H1 (cell line): ENCODE measurements at regions not wholly inside any gene's neighbourhood (a gene's known extent, or its start where the extent isn't known, plus 50 kb on each side); places are given as distances from the start of the nearest gene placed in this dataset.

Experiments
- CTCF ChIA-PET: fragments of 300-600 bp; sonication (Branson Sonifier 250); formaldehyde crosslinking; loops from one replicate; lab custom pipeline; 2021; ENCODE audit not compliant: partially characterized antibody; lab: Charles Lee
- POLR2A ChIA-PET: fragments of 300-600 bp; sonication (Branson Sonifier 250); formaldehyde crosslinking; loops from one replicate; lab custom pipeline; 2021; ENCODE audit warnings: inconsistent platforms; ENCODE audit not compliant: partially characterized antibody; lab: Charles Lee
- DNase-seq, 2 experiments: peaks; one replicate each; pipeline versions ENCODE4 v3.0.0 to v3.0.0-alpha.2; 2010 to 2022; ENCODE audit warnings: low spot score in 2 of 2, low read depth in 1 of 2, mixed read lengths in 1 of 2
- FAIRE-seq: peaks from 2 replicates; lab custom pipeline; 2011; peaks lifted over from hg19 to GRCh38; lab: Jason Lieb, UNC
- H2AFZ ChIP-seq: 2 replicates; pipeline ENCODE4 v1.8.1; 2012; ENCODE audit warnings: low read length, inconsistent platforms
- H2AK5ac ChIP-seq: 2 replicates; pipeline ENCODE4 v1.6.1; 2013; ENCODE audit warnings: low read depth, low read length
- H2BK120ac ChIP-seq: replicated peaks from 2 replicates; pipeline ENCODE3; 2013; ENCODE audit warnings: low read depth, low read length, inconsistent platforms
- H2BK12ac ChIP-seq: 2 replicates; pipeline ENCODE4 v1.6.1; 2013; ENCODE audit warnings: low read depth, low read length
- H2BK15ac ChIP-seq: 2 replicates; pipeline ENCODE4 v1.6.1; 2013; ENCODE audit warnings: low read length
- H2BK20ac ChIP-seq: 2 replicates; pipeline ENCODE4 v1.6.1; 2013; ENCODE audit warnings: low read length
- H2BK5ac ChIP-seq: 2 replicates; pipeline ENCODE4 v1.6.1; 2013; ENCODE audit warnings: low read depth, low read length
- H3K14ac ChIP-seq: 2 replicates; pipeline ENCODE4 v1.6.1; 2013; ENCODE audit warnings: inconsistent platforms; ENCODE audit not compliant: insufficient read length
- H3K18ac ChIP-seq: 2 replicates; pipeline ENCODE4 v1.6.1; 2013; ENCODE audit warnings: low read length; ENCODE audit errors: extremely low read depth
- H3K23ac ChIP-seq: 2 replicates; pipeline ENCODE4 v1.6.1; 2013; ENCODE audit warnings: inconsistent platforms; ENCODE audit not compliant: insufficient read length
- H3K23me2 ChIP-seq: 2 replicates; pipeline ENCODE4 v1.6.1; 2013; ENCODE audit warnings: low read depth, low read length
- H3K27ac ChIP-seq: 2 replicates; pipeline ENCODE4 v1.6.1; 2011; ENCODE audit warnings: low read depth, low read length, inconsistent platforms
- H3K27me3 ChIP-seq, 4 experiments: replicated peaks in 1 of 4; 1 replicate in 1 of 4; 2 replicates in 3 of 4; pipeline versions ENCODE4 v1.6.1 to v1.8.1; 2011 to 2013; ENCODE audit warnings: low read length in 3 of 4, mild to moderate bottlenecking in 3 of 4, inconsistent platforms in 2 of 4, mixed read lengths in 2 of 4, moderate library complexity in 1 of 4; ENCODE audit not compliant: control insufficient read depth in 3 of 4, insufficient read depth in 3 of 4; ENCODE audit errors: extremely low read depth in 1 of 4
- H3K36me3 ChIP-seq, 4 experiments: 2 replicates each; pipeline versions ENCODE4 v1.6.1 to v1.8.1; 2011 to 2013; ENCODE audit warnings: mild to moderate bottlenecking in 4 of 4, low read length in 3 of 4, moderate library complexity in 2 of 4, control low read depth in 1 of 4, inconsistent platforms in 1 of 4; ENCODE audit not compliant: insufficient read depth in 4 of 4, control insufficient read depth in 2 of 4
- H3K4ac ChIP-seq: replicated peaks from 2 replicates; pipeline ENCODE3; 2013; ENCODE audit warnings: low read length, low read depth, mixed read lengths, inconsistent platforms; ENCODE audit not compliant: insufficient read length
- H3K4me1 ChIP-seq, 4 experiments: replicated peaks in 1 of 4; 1 replicate in 1 of 4; 2 replicates in 3 of 4; pipeline versions ENCODE4 v1.6.1 to v1.8.1; 2011 to 2013; ENCODE audit warnings: low read length in 3 of 4, inconsistent platforms in 2 of 4, mixed read lengths in 1 of 4; ENCODE audit not compliant: insufficient read depth in 4 of 4, control insufficient read depth in 3 of 4
- H3K4me2 ChIP-seq, 2 experiments: 2 replicates each; pipeline versions ENCODE4 v1.6.1 to v1.8.1; 2011 to 2013; ENCODE audit warnings: low read depth in 2 of 2, low read length in 2 of 2, control low read depth in 1 of 2, inconsistent platforms in 1 of 2, mild to moderate bottlenecking in 1 of 2; ENCODE audit not compliant: insufficient read depth in 1 of 2
- H3K4me3 ChIP-seq, 4 experiments: fragments of 200-600, 300-600 bp in 1 of 4; sonication (generic), shearing (Covaris generic), sonication (Bioruptor Twin) in 1 of 4; 2 replicates each; pipeline versions ENCODE4 v1.5.1 to v1.8.1; 2011 to 2016; ENCODE audit warnings: low read length in 4 of 4, low read depth in 3 of 4, control low read depth in 2 of 4, inconsistent platforms in 2 of 4, mild to moderate bottlenecking in 2 of 4, mixed read lengths in 1 of 4, moderate library complexity in 1 of 4; ENCODE audit not compliant: insufficient read depth in 2 of 4; ENCODE audit errors: extremely low read depth in 1 of 4
- H3K56ac ChIP-seq: replicated peaks from 2 replicates; pipeline ENCODE3; 2013; ENCODE audit warnings: low read depth, mild to moderate bottlenecking, mixed read lengths, low read length, inconsistent platforms; ENCODE audit not compliant: insufficient read length
- H3K79me1 ChIP-seq: 2 replicates; pipeline ENCODE4 v1.6.1; 2013; ENCODE audit warnings: low read depth, low read length, control low read depth
- H3K79me2 ChIP-seq, 2 experiments: 2 replicates each; pipeline versions ENCODE4 v1.6.1 to v1.8.1; 2012 to 2013; ENCODE audit warnings: low read length in 2 of 2, mild to moderate bottlenecking in 2 of 2, inconsistent platforms in 1 of 2; ENCODE audit not compliant: insufficient read depth in 2 of 2, control insufficient read depth in 1 of 2
- H3K9ac ChIP-seq, 4 experiments: replicated peaks in 1 of 4; 1 replicate in 1 of 4; 2 replicates in 3 of 4; pipeline versions ENCODE4 v1.6.1 to v1.8.1; 2011 to 2013; ENCODE audit warnings: low read depth in 3 of 4, low read length in 3 of 4, control low read depth in 2 of 4, mild to moderate bottlenecking in 2 of 4, moderate library complexity in 2 of 4, inconsistent platforms in 1 of 4; ENCODE audit errors: extremely low read depth in 1 of 4
- H3K9me3 ChIP-seq, 2 experiments: 2 replicates each; pipeline versions ENCODE4 v1.6.1 to v1.8.1; 2012 to 2013; ENCODE audit warnings: mild to moderate bottlenecking in 2 of 2, moderate library complexity in 2 of 2, control low read depth in 1 of 2, inconsistent platforms in 1 of 2, low read depth in 1 of 2, low read length in 1 of 2, mixed read lengths in 1 of 2; ENCODE audit not compliant: insufficient read depth in 2 of 2
- H4K20me1 ChIP-seq, 2 experiments: replicated peaks in 1 of 2; 2 replicates each; pipeline versions ENCODE3 to v1.8.1; 2011 to 2013; ENCODE audit warnings: inconsistent platforms in 2 of 2, low read length in 2 of 2, mild to moderate bottlenecking in 1 of 2; ENCODE audit not compliant: insufficient read depth in 2 of 2, control insufficient read depth in 1 of 2
- H4K5ac ChIP-seq: 2 replicates; pipeline ENCODE4 v1.6.1; 2013; ENCODE audit warnings: low read length, low read depth, mixed read lengths, inconsistent platforms; ENCODE audit not compliant: insufficient read length
- H4K8ac ChIP-seq: 2 replicates; pipeline ENCODE4 v1.8.0; 2013; ENCODE audit warnings: mild to moderate bottlenecking, moderate library complexity, low read length, inconsistent platforms; ENCODE audit not compliant: insufficient read depth; ENCODE audit errors: extremely low read depth
- H4K91ac ChIP-seq: replicated peaks from 2 replicates; pipeline ENCODE3; 2013; ENCODE audit warnings: low read length, mixed read lengths, inconsistent platforms; ENCODE audit not compliant: insufficient read length
- CREB1 ChIP-seq: IDR thresholded peaks from 2 replicates; pipeline ENCODE4 v1.6.1; 2012; ENCODE audit warnings: inconsistent platforms
- GABPA ChIP-seq: IDR thresholded peaks from 2 replicates; pipeline ENCODE4 v1.6.1; 2011; ENCODE audit warnings: mild to moderate bottlenecking, low read length, moderate library complexity, borderline replicate concordance; ENCODE audit not compliant: insufficient read depth
- GTF2F1 ChIP-seq: IDR thresholded peaks from 2 replicates; pipeline ENCODE4 v1.6.1; 2012; ENCODE audit warnings: low read depth, low read length, improper control_type of control experiment, borderline replicate concordance
- MAFK ChIP-seq: IDR thresholded peaks from 2 replicates; pipeline ENCODE4 v1.6.1; 2012; ENCODE audit warnings: low read depth, mild to moderate bottlenecking, improper control_type of control experiment, low read length
- NANOG ChIP-seq: IDR thresholded peaks from 2 replicates; pipeline ENCODE4 v1.6.1; 2011; ENCODE audit warnings: low read length, low read depth, mild to moderate bottlenecking, inconsistent platforms; ENCODE audit not compliant: insufficient read depth, poor library complexity, severe bottlenecking
- POU5F1 ChIP-seq: IDR thresholded peaks from 2 replicates; pipeline ENCODE4 v1.6.1; 2011; ENCODE audit warnings: low read depth, mild to moderate bottlenecking, low read length, moderate library complexity
- RFX5 ChIP-seq: IDR thresholded peaks from 2 replicates; pipeline ENCODE4 v1.6.1; 2011; ENCODE audit warnings: low read depth, low read length, improper control_type of control experiment, borderline replicate concordance
- TAF7 ChIP-seq: optimal IDR thresholded peaks from 2 replicates; pipeline ENCODE3; 2011; ENCODE audit warnings: low read depth, mild to moderate bottlenecking, inconsistent platforms, low read length, moderate library complexity, borderline replicate concordance
- USF2 ChIP-seq: IDR thresholded peaks from 2 replicates; pipeline ENCODE4 v1.6.1; 2011; ENCODE audit warnings: low read length, improper control_type of control experiment
- WGBS, 2 experiments: shearing (Covaris generic) in 1 of 2; methylation state at CpG; one replicate each; pipeline versions ENCODE4 v1.1.6 to v1.1.7; 2013 to 2015; ENCODE audit warnings: low lambda C conversion rate in 2 of 2, mixed read lengths in 2 of 2, inconsistent platforms in 1 of 2, low coverage in 1 of 2, missing lambda C conversion rate in 1 of 2; ENCODE audit not compliant: insufficient replicate concordance in 2 of 2, insufficient coverage in 1 of 2, insufficient read length in 1 of 2; ENCODE audit errors: extremely low coverage in 1 of 2, missing lambda C conversion rate in 1 of 2; 5-methylcytosine and 5-hydroxymethylcytosine counted together

DNA sequence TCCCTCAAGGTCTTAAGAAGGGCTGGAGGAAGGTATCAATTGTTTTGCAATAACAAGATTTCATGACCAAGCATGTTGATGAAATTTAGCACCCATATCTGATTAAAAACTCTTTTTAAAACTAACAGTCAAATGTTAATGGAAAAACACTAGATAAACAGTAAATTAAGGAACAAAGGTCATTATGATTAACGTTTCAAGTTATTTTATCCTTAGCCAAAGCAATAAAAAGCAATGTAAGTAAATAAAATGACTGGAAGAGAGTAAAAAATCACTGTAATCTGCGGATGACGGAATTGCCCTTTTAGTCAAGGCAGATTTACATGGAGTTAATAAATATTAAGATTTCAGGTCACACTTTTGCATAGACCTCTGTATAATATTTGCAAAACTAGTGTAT is 179.5 kb upstream of the KLF6 start:
- no peak overlapping the region for H3K9ac ChIP-seq
- FAIRE-seq: no peak

More for the DNA sequence above, 179.5 kb upstream of the KLF6 start:
- no peak overlapping the region for H3K56ac ChIP-seq
- no peak overlapping the region for H3K23ac ChIP-seq
- no peak overlapping the region for H2BK15ac ChIP-seq
- H2BK20ac ChIP-seq: no peak overlapping the region
- DNase-seq: no peak
- no peaks in the 10 kb centered on the region for H3K36me3 ChIP-seq
- H3K18ac ChIP-seq: no peak overlapping the region
- 84% methylated on average over 3 of the region's 3 CpGs; no CpG with 5 or more reads in 1 of the 2 experiments for WGBS, 2 experiments
- H3K79me2 ChIP-seq: no peaks in the 10 kb centered on the region
- H4K20me1 ChIP-seq: no peaks in the 10 kb centered on the region
- no peak overlapping the region for H4K5ac ChIP-seq
- POLR2A ChIA-PET: no interaction called here
- H2BK5ac ChIP-seq: no peak overlapping the region
- H2AFZ ChIP-seq: no peak overlapping the region
- H2AK5ac ChIP-seq: no peak overlapping the region
- no peak overlapping the region for H4K91ac ChIP-seq
- H3K4me3 ChIP-seq: no peak overlapping the region
- H2BK120ac ChIP-seq: no peak overlapping the region
- TF ChIP-seq GTF2F1: no peak
- TF ChIP-seq NANOG: no peak
- no peak for TF ChIP-seq RFX5
- TF ChIP-seq USF2: no peak
- no peak for TF ChIP-seq MAFK
- TF ChIP-seq POU5F1: no peak
- no peak for TF ChIP-seq GABPA
- TF ChIP-seq TAF7: no peak
- TF ChIP-seq CREB1: no peak
- TF ChIP-seq, all 59 proteins: peak for 0
- CTCF ChIA-PET: interaction anchor here (1.1 kb wide), 1 partner anchor 77 kb away, joined by 3 read pairs; no protein-coding TSS in a partner anchor
- H3K23me2 ChIP-seq: no peaks in the 10 kb centered on the region; the same call in 1 of the 2 replicates
- H4K8ac ChIP-seq: no peak overlapping the region
- H3K4ac ChIP-seq: no peak overlapping the region
- no peak overlapping the region for H3K4me2 ChIP-seq
- H3K27me3 ChIP-seq: no peaks in the 10 kb centered on the region
- no peak overlapping the region for H3K14ac ChIP-seq
- H3K9me3 ChIP-seq: no peaks in the 10 kb centered on the region
- no peaks in the 10 kb centered on the region for H3K79me1 ChIP-seq
- no peak overlapping the region for H2BK12ac ChIP-seq
- H3K4me1 ChIP-seq: peaks cover 4 to 15% (median 7%) of the 10 kb centered on the region in 4 experiments; a peak in 5 of 7 replicates
- H3K27ac ChIP-seq: no peak overlapping the region
